SK-N-MC (cell line): ENCODE measurements at regions not wholly inside any gene's neighbourhood (a gene's known extent, or its start where the extent isn't known, plus 50 kb on each side); places are given as distances from the start of the nearest gene placed in this dataset.

Experiments
- EZH2 ChIP-seq: fragments of 200-600 bp; sonication (generic); IDR thresholded peaks from one replicate; pipeline ENCODE4 v1.6.1; 2017; ENCODE audit warnings: antibody characterized with exemption
- FOXP2 ChIP-seq: optimal IDR thresholded peaks from 2 replicates; pipeline ENCODE3; 2011; ENCODE audit warnings: mild to moderate bottlenecking, moderate library complexity; ENCODE audit not compliant: insufficient read depth; ENCODE audit errors: extremely low read length, control extremely low read depth
- POLR2AphosphoS5 ChIP-seq: IDR thresholded peaks from 2 replicates; pipeline ENCODE4 v1.6.1; 2012; ENCODE audit warnings: mild to moderate bottlenecking, low read depth, low read length, borderline replicate concordance

DNA sequence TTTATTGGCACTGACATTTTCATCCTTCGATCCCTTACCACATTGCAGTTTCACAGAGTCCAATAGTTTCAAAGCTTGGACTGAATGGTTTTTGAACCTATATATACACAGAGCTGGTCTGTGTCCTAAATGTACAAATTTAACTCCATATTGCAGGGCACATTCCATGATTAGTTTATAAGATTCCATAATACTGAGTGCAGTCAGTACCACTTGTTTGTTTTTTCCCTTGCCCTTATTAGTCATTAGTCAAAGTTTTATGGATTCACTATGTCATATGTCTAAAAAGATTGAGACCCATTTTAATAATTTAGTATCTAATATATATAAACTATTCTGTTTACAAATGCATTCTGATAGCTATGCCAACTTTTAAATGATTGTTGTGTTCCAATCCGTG is 654.8 kb upstream of the MEF2C start:
- TF ChIP-seq POLR2AphosphoS5: no peak
- no peak for TF ChIP-seq EZH2
- no peak for TF ChIP-seq FOXP2
